ENCODE measurements at regions not wholly inside any gene's neighbourhood (a gene's known extent, or its start where the extent isn't known, plus 50 kb on each side); places are given as distances from the start of the nearest gene placed in this dataset.

GRCh38 chr14:89537911-89538310, 120.9 kb upstream of the FOXN3 start (continued):
- TF ChIP-seq, protein P1, sequence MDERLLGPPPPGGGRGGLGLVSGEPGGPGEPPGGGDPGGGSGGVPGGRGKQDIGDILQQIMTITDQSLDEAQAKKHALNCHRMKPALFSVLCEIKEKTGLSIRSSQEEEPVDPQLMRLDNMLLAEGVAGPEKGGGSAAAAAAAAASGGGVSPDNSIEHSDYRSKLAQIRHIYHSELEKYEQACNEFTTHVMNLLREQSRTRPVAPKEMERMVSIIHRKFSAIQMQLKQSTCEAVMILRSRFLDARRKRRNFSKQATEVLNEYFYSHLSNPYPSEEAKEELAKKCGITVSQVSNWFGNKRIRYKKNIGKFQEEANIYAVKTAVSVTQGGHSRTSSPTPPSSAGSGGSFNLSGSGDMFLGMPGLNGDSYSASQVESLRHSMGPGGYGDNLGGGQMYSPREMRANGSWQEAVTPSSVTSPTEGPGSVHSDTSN (CRISPR knock-in tag; IDR thresholded peaks at IDR 0.05; ENCODE audit: low read depth) = no peak
- TF ChIP-seq, protein P1 (tag; conservative IDR thresholded peaks at IDR 0.05; ENCODE audit: low read depth) = no peak
- no peak for TF ChIP-seq ZNF165 (CRISPR knock-in tag; IDR thresholded peaks at IDR 0.05; ENCODE audit: borderline replicate concordance)
- no peak for TF ChIP-seq CEBPG (CRISPR knock-in tag; IDR thresholded peaks at IDR 0.05)
- no peak for TF ChIP-seq CEBPG (tag; conservative IDR thresholded peaks at IDR 0.05 in 1 of 2, IDR thresholded peaks at IDR 0.05 in 1 of 2)

- Histone ChIP-seq H3K9me3 (replicated peaks; ENCODE audit: control insufficient read depth, insufficient read depth, low read depth, low read length) (no peaks in the 10 kb centered on the region), H3K27me3 (ENCODE audit: control insufficient read depth in 2 of 2, insufficient read depth in 2 of 2, low read length in 2 of 2) (no peaks in the 10 kb centered on the region), H3K27ac (ENCODE audit: extremely low read depth, low read depth, low read length) (no peak overlapping the region), H3K79me2 (ENCODE audit: control insufficient read depth, insufficient read depth, low read length) (no peaks in the 10 kb centered on the region), H3K9me1 (ENCODE audit: control insufficient read depth, insufficient read depth, low read length) (no peaks in the 10 kb centered on the region), H3K36me3 (ENCODE audit: control insufficient read depth, insufficient read depth, low read length) (no peaks in the 10 kb centered on the region), H4K20me1 (replicated peaks; ENCODE audit: control insufficient read depth, insufficient read depth, low read length) (no peaks in the 10 kb centered on the region), H3K9ac (ENCODE audit: insufficient read depth in 1 of 2, low read depth in 2 of 2, low read length in 2 of 2) (no peak overlapping the region), H2AFZ (ENCODE audit: low read depth, low read length) (no peak overlapping the region), H3K4me2 (ENCODE audit: insufficient read depth, low read length) (no peak overlapping the region), H3K4me3 (no peak overlapping the region), H3K4me1 (replicated peaks in 1 of 2; ENCODE audit: control insufficient read depth in 2 of 2, insufficient read depth in 2 of 2, low read length in 2 of 2) (no peaks in the 10 kb centered on the region)
- CTCF ChIA-PET (ENCODE audit: low intra/inter-chr PET ratio) = no interaction called here
- intact Hi-C loops (cut with micrococcal nuclease) = no loop called here
- WGBS (ENCODE audit: insufficient coverage, low coverage, missing lambda C conversion rate) = 0% methylated on average over 3 of the region's 4 CpGs
- no peak for DNase-seq (ENCODE audit: extremely low read depth in 1 of 4, low spot score in 3 of 4)
- no TSS peak for BruUV-seq (replicated peaks)
- in situ Hi-C loops (cut with MboI) = no loop called here
- POLR2A ChIA-PET = no interaction called here
- no peak for ATAC-seq
- no peak for FAIRE-seq
- TF ChIP-seq ZNF79 (CRISPR knock-in tag; IDR thresholded peaks at IDR 0.05; ENCODE audit: low read depth) (no peak), MBD1 (CRISPR knock-in tag; IDR thresholded peaks at IDR 0.05) (no peak), POLR2H (tag; IDR thresholded peaks at IDR 0.05; ENCODE audit: low read depth) (no peak), TCF15 (CRISPR knock-in tag; IDR thresholded peaks at IDR 0.05) (no peak), SNRNP70 (optimal IDR thresholded peaks at IDR 0.05; ENCODE audit: low read depth, low read length) (no peak), ARHGAP35 (IDR thresholded peaks at IDR 0.05; ENCODE audit: partially characterized antibody) (no peak), BRD9 (IDR thresholded peaks at IDR 0.05; ENCODE audit: low read depth, partially characterized antibody) (no peak), ZNF280A (IDR thresholded peaks at IDR 0.05; ENCODE audit: low read depth, partially characterized antibody) (no peak), ZNF224 (CRISPR knock-in tag; IDR thresholded peaks at IDR 0.05) (no peak)
Measured at GRCh38 chr14:89534902-89535685, 118.1 kb upstream of the FOXN3 start.
